Activated T-helper 1 cell treated with anti-CD3 and anti-CD28 coated beads, Interleukin-12 subunit alpha, Interleukin-12 subunit beta, Interleukin-2, Interleukin-4 antibody, amounts not matched to agents 30 ng/mL and 10 ng/mL and 1 ng/mL, durations not matched to agents 14 hours and 24 hours and 36 hours (primary cell): ENCODE measurements at regions not wholly inside any gene's neighbourhood (a gene's known extent, or its start where the extent isn't known, plus 50 kb on each side); places are given as distances from the start of the nearest gene placed in this dataset.

Source experiments
- DNase-seq: peaks from one replicate; pipeline ENCODE4 v3.0.0; 2021; ENCODE audit warnings: low spot score
- H3K27ac Mint-ChIP-seq: one replicate; pipeline ENCODE4 v1.8.0; 2021; ENCODE audit warnings: mild to moderate bottlenecking, mixed read lengths
- H3K27me3 Mint-ChIP-seq: one replicate; pipeline ENCODE4 v1.8.0; 2022; ENCODE audit warnings: mild to moderate bottlenecking, moderate library complexity, mixed read lengths; ENCODE audit not compliant: insufficient read depth
- H3K36me3 Mint-ChIP-seq: one replicate; pipeline ENCODE4 v1.8.0; 2021; ENCODE audit warnings: low read depth, mixed read lengths
- H3K4me1 Mint-ChIP-seq: one replicate; pipeline ENCODE4 v1.8.0; 2021; ENCODE audit warnings: low read depth, mixed read lengths
- H3K4me3 Mint-ChIP-seq: one replicate; pipeline ENCODE4 v1.8.0; 2021; ENCODE audit warnings: mild to moderate bottlenecking, moderate library complexity, mixed read lengths
- H3K9me3 Mint-ChIP-seq: one replicate; pipeline ENCODE4 v1.8.0; 2021; ENCODE audit warnings: mixed read lengths
- intact Hi-C: fragments of 100-400 bp; cut with micrococcal nuclease; formaldehyde crosslinking; loops from one replicate; pipeline ENCODE4 v1.15.1; 2024

DNA sequence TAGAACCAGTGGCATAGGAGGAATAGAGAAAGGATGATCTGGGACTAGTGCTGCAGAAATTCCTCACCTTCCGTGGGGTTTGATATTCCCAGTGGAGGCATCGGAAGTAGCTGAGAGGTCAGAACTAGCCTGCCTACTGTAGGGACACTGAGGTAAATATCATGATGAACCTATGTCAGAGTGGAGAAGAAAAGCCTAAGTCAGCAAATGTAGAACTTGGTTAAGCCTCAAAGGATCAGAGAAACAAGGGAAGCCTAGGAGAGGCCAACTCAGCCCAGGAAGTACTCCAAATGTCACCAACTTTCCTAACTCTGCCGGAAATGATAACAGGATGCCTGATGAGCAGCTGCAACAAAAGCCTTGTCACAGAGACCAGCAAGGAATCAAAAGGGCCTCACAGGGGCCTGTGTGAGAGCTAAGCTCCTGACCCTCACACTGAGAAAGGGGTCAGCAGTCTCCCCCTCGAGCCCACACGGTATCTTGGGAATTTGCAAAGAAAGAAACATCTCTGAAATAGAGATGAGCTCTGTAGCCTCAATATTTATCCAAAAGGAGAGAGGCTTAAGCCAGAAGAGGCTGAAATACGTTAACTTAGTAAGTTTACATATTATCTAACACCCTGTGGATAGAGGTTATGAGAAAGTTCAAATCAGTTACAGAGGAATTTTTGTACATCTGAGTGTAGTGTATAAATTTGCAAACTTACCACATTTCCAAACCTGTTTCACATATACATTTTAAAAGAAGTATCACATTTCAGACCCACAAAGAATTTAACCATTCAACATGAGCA, 1064.3 kb downstream of the DIAPH3 start:
- Mint-ChIP-seq H3K36me3 (no peaks in the 10 kb centered on the region), H3K9me3 (no peaks in the 10 kb centered on the region), H3K4me3 (no peak overlapping the region), H3K4me1 (no peaks in the 10 kb centered on the region), H3K27me3 (no peaks in the 10 kb centered on the region), H3K27ac (no peak overlapping the region)
- no peak for DNase-seq
- intact Hi-C loops: no loop called here

DNA sequence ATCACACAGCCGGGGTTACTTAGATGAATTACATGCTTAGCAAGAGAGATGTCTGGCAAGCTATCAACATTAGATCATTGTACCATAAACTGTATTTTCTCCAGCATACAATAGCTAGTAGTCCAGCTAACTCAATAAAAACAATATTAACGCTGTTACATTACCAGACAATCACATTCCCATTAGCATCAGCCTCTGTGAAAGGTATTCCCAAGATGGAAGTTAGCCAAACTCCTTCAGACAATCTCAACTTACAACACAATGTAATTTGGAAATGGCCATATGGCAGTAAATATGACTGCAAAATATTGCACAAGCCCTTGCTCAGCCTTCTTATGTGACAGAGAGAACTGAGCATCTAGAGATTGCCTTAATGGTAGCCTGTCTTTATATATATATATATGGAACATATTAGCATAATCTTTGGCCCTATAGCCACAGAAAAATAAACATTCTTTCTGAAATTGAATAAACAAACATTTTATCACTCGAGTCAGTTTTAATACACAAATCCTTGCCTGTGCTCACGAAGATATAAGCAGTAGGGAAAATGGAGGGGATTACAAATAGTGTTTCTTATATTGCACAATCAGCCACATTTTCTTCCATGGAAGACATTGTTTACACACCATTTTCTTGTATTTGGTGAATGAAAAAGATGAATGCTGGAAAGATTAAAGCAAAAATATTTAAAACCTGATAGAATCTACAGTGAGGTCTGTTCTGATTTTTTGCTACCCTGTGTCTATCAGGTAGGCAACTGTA, 1060.5 kb downstream of the DIAPH3 start:
- H3K9me3 Mint-ChIP-seq: peaks cover 8% of the 10 kb centered on the region
- H3K36me3 Mint-ChIP-seq: no peaks in the 10 kb centered on the region
- H3K27me3 Mint-ChIP-seq: no peaks in the 10 kb centered on the region
- intact Hi-C loops: no loop called here
- no peak overlapping the region for H3K4me3 Mint-ChIP-seq
- H3K27ac Mint-ChIP-seq: no peak overlapping the region
- DNase-seq: no peak
- no peaks in the 10 kb centered on the region for H3K4me1 Mint-ChIP-seq

DNA sequence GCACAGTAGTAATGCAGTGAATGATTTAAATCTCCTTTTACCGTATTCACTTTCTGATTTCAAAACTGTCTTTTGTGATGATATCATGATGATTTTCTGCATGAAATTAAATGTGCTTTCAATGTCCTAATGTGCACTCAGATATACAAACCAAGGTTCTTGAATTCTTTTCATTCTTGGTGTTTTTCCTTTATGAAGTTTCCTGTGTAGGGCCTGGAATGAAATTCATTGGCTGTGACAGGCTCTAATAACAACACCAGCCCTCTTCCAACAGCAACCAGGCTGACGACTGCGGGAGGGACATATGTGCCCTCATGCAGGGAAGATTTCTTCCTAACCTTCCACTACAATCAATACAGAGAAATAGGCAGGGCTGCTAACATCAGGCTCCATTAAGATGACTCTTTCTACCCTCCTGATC, 1052.0 kb downstream of the DIAPH3 start:
- no peak for DNase-seq
- no peaks in the 10 kb centered on the region for H3K27me3 Mint-ChIP-seq
- no peaks in the 10 kb centered on the region for H3K4me1 Mint-ChIP-seq

DNA sequence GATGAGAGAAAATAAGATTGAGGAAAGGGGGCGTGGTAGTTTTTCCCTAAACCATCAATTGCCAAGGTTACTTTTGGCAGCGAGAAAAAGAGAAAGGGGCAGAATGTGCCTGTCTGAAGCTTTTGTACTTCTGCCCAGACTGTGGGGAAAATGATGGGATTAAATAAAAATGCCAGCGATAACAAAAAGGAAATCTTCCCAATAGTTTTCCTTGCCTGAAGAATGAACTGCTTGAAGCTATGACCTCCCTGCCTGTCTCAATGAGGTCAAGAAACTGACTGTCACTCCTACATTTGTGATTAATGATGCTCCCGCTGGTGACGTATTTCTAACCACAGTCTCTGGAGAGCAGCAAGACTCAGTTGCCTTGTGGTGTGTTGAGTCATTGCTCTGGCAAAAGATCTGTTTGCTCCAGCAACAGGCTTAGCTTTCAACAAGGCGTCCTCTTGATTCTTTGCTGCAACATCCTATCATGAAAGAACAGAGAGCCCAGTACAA, 1051.5 kb downstream of the DIAPH3 start:
- Mint-ChIP-seq H3K27me3 (no peaks in the 10 kb centered on the region), H3K36me3 (no peaks in the 10 kb centered on the region), H3K9me3 (no peaks in the 10 kb centered on the region), H3K4me1 (no peaks in the 10 kb centered on the region), H3K27ac (no peak overlapping the region), H3K4me3 (no peak overlapping the region)
- intact Hi-C loops: no loop called here
- DNase-seq: no peak

More for the DNA sequence above, 1052.0 kb downstream of the DIAPH3 start:
- H3K27ac Mint-ChIP-seq: no peak overlapping the region
- H3K36me3 Mint-ChIP-seq: no peaks in the 10 kb centered on the region
- peaks cover 4% of the 10 kb centered on the region for H3K9me3 Mint-ChIP-seq
- H3K4me3 Mint-ChIP-seq: no peak overlapping the region
- intact Hi-C loops: no loop called here

DNA sequence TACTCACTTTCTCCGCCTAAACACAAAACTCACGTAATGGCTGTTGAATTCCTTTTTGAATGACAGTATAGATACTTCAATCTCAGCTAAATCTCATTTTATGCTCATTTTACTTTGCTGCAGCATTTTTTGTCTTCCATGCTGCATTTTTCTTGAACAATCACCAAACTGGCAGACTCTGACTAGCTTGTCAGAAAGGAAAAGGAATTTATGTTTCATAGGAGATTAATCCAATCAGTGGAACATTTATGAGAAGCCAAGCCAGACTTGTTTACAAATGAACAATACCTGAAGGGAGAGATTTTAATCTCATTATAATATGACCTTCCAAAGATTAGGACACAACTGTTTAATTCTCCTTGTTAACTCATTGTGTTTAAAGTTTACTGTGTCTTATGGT, 1044.3 kb downstream of the DIAPH3 start:
- H3K4me1 Mint-ChIP-seq: no peaks in the 10 kb centered on the region
- no peak overlapping the region for H3K27ac Mint-ChIP-seq
- no peaks in the 10 kb centered on the region for H3K36me3 Mint-ChIP-seq
- H3K27me3 Mint-ChIP-seq: no peaks in the 10 kb centered on the region
- H3K9me3 Mint-ChIP-seq: no peaks in the 10 kb centered on the region
- no peak for DNase-seq
- no peak overlapping the region for H3K4me3 Mint-ChIP-seq
- intact Hi-C loops: no loop called here

DNA sequence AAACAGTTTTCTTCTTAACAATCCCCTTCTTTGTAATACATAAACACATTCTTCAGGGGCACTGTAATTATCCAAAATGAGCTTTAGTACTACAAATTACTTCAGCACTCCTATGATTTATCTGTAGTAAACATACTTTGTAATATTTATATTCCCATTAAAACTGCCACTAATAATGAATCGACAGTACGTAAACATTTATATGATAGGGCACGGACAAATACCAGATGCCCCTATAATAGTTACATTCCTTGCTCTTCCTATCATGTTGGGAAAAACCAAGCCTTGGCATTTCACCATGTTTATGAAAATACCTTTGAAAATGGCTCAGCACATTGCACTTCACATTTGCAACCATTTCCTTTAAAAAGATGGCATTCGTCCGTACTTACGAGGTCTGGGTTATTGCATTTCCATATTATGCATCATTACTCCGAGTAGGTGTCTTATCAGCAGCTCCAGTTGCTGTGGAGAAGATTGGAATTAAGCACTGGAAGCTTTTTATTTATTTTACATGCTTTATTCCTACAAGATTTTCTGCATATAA, 1043.4 kb downstream of the DIAPH3 start:
- no peak overlapping the region for H3K4me3 Mint-ChIP-seq
- H3K4me1 Mint-ChIP-seq: no peaks in the 10 kb centered on the region
- H3K27ac Mint-ChIP-seq: no peak overlapping the region
- H3K36me3 Mint-ChIP-seq: no peaks in the 10 kb centered on the region
- no peak for DNase-seq
- intact Hi-C loops: no loop called here
- H3K9me3 Mint-ChIP-seq: no peaks in the 10 kb centered on the region
- no peaks in the 10 kb centered on the region for H3K27me3 Mint-ChIP-seq

DNA sequence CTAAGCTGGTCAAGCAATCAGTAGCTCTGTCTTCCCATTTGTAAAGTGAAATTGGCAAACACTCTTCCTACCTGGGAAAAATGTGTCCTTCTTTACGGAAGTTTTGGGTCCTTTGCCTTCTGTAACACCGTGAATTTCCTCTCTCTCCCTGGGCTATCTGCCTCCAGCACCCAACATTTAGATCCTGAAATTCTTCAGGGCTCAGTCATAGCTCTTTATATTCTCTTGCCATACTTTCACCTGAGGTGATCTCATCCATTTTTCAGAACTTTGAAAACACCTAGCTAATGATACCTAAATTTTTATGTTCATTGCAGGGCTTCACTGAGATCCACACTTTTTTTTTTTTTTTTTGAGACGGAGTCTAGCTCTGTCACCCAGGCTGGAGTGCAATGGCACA, 1042.2 kb downstream of the DIAPH3 start:
- Mint-ChIP-seq H3K27ac (no peak overlapping the region), H3K4me3 (no peak overlapping the region), H3K9me3 (no peaks in the 10 kb centered on the region), H3K36me3 (no peaks in the 10 kb centered on the region), H3K4me1 (no peaks in the 10 kb centered on the region), H3K27me3 (no peaks in the 10 kb centered on the region)
- no peak for DNase-seq
- intact Hi-C loops: no loop called here

DNA sequence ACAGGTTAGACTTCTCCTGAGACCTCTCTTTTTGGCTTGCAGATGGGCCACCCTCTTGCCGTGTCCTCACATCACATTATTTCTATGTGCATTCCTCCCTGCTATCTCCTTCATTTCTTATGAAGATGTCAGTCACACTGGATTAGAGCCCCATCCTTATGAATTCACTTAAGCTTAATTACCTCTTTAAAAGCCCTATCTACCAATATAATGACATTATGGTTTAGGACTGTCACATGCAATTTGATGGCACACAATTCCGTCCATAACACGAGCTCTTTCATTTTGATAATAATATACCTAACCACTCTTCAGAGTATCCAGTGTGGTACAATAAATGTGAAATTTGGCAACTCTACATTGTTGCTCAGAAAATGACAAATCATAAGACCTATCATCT, 1037.3 kb downstream of the DIAPH3 start:
- DNase-seq: no peak
- Mint-ChIP-seq H3K4me3 (no peak overlapping the region), H3K27me3 (no peaks in the 10 kb centered on the region), H3K9me3 (no peaks in the 10 kb centered on the region), H3K27ac (no peak overlapping the region), H3K36me3 (no peaks in the 10 kb centered on the region), H3K4me1 (no peaks in the 10 kb centered on the region)
- intact Hi-C loops: no loop called here

DNA sequence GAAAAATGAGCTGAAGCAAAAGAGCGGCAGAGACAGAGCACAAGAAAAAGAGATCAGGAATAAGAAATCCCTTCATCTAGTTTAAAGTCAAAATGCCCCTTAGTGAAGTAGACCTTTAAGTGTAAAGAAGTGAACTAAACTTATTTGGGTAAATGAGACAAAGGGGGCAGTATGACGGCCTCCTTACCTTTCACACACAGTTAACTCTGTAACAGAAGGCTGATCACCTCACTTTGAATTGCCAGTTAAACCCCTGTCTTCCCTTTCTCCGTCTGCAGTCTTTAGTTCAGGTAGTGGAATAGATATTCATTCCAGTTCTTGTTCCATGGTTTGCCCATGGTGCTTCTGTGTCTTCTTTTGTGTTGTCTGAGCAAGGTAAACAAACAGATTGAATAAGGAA, 1029.8 kb downstream of the DIAPH3 start:
- no peak overlapping the region for H3K27ac Mint-ChIP-seq
- intact Hi-C loops: no loop called here

DNA sequence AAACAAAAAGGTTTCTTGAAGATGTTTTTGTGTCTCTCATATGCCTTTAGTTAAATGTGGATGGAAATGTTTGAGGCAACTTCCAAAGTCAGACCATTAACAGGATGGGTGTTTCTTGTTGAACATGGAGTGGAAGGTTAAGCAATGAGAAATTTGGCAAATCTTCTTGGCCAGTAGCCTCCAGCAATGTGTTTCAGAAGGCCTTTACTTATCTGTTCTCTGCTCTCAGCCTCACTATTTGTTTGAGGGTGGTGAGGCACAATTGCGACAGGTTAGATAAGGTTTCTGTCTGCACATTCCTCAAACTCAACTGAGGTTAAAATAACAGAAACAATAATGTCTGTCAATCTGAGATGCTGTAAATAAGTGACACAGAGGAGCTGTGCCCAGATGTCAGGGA, 1019.0 kb downstream of the DIAPH3 start:
- no peak for DNase-seq
- Mint-ChIP-seq H3K27ac (no peak overlapping the region), H3K36me3 (no peaks in the 10 kb centered on the region), H3K4me3 (no peak overlapping the region), H3K4me1 (no peaks in the 10 kb centered on the region), H3K27me3 (no peaks in the 10 kb centered on the region), H3K9me3 (peaks cover 2% of the 10 kb centered on the region)
- intact Hi-C loops: no loop called here

More for the DNA sequence above, 1029.8 kb downstream of the DIAPH3 start:
- no peaks in the 10 kb centered on the region for H3K36me3 Mint-ChIP-seq
- H3K27me3 Mint-ChIP-seq: no peaks in the 10 kb centered on the region
- no peak for DNase-seq
- no peaks in the 10 kb centered on the region for H3K9me3 Mint-ChIP-seq
- H3K4me1 Mint-ChIP-seq: no peaks in the 10 kb centered on the region
- no peak overlapping the region for H3K4me3 Mint-ChIP-seq

DNA sequence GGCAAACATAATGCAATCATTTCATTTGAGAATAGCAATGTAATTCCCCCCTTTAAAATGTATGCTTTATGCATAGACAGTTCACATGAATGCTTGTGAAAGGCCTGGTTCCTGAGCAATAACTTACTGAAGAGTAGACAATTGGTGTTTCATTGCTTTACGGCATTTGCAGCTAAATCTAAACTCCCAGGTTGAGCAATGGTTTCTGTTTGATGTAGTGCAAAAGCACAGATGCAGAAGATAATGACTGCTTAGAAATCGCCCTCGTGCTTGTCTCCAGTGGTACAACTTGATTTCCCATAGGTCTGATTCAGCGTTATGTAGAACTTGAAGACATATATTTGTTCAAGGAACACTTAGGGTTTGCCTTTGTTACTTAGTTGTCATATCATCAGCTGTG, 1018.3 kb downstream of the DIAPH3 start:
- Mint-ChIP-seq H3K36me3 (no peaks in the 10 kb centered on the region), H3K27ac (no peak overlapping the region), H3K9me3 (peaks cover 2% of the 10 kb centered on the region), H3K4me1 (no peaks in the 10 kb centered on the region), H3K27me3 (no peaks in the 10 kb centered on the region), H3K4me3 (no peak overlapping the region)
- intact Hi-C loops: no loop called here
- no peak for DNase-seq

DNA sequence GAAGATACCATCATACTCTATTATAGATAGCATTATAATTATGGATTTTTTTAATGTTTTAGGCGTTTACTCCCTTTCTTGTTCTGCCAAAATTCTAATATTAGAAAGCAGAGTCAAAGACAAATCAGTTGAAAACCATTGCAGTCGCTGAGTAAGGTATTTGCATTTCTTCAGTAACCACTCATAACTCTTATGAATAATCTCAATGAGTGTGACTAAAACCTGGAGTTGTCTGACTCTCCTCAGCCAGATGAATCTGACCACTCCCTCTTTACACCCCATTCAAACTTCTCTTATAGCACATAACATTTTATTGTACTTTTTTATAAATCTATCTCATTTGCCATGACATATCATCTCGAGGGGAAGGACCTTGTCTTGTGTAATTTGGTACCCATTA, 1006.5 kb downstream of the DIAPH3 start:
- no peaks in the 10 kb centered on the region for H3K9me3 Mint-ChIP-seq
- no peaks in the 10 kb centered on the region for H3K27me3 Mint-ChIP-seq
- H3K27ac Mint-ChIP-seq: no peak overlapping the region
- intact Hi-C loops: no loop called here
- no peaks in the 10 kb centered on the region for H3K36me3 Mint-ChIP-seq
- H3K4me1 Mint-ChIP-seq: no peaks in the 10 kb centered on the region
- DNase-seq: no peak
- H3K4me3 Mint-ChIP-seq: no peak overlapping the region

DNA sequence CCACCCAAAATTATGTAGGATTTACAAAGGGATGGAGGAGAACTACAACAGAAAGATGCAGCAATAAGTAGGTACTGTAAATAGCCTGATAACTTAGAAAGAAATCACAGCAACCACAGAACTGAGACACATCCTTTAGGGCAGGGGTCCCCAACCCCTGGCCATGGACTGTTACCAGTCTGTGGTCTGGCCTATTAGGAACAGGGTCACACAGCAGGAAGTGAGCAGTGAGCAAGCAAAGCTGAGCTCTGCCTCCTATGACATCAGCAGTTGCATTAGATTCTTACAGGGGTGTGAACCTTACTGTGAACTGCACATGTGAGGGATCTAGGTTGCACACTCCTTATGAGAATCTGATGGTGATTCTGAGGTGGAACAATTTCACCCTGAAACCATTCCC, 997.6 kb downstream of the DIAPH3 start:
- H3K4me1 Mint-ChIP-seq: no peaks in the 10 kb centered on the region
- no peak for DNase-seq
- no peaks in the 10 kb centered on the region for H3K9me3 Mint-ChIP-seq
- H3K27me3 Mint-ChIP-seq: no peaks in the 10 kb centered on the region
- no peak overlapping the region for H3K27ac Mint-ChIP-seq
- H3K4me3 Mint-ChIP-seq: no peak overlapping the region
- no peaks in the 10 kb centered on the region for H3K36me3 Mint-ChIP-seq
- intact Hi-C loops: no loop called here
